Smooth muscle cell (in vitro differentiated cells): ENCODE measurements at regions not wholly inside any gene's neighbourhood (a gene's known extent, or its start where the extent isn't known, plus 50 kb on each side); places are given as distances from the start of the nearest gene placed in this dataset.

ENCODE experiments used
- DNase-seq: peaks from one replicate; lab custom pipeline; 2025; ENCODE audit not compliant: unreplicated experiment; lab: John Stamatoyannopoulos, UW
- H2AFZ ChIP-seq: fragments of 200-600 bp; sonication (generic); 2 replicates; pipeline ENCODE4 v1.6.0; 2016; ENCODE audit warnings: antibody characterized with exemption, low read depth, mild to moderate bottlenecking
- H3F3A ChIP-seq: fragments of 200-600 bp; sonication (generic); 2 replicates; pipeline ENCODE4 v1.6.0; 2017; ENCODE audit warnings: antibody characterized with exemption, low read depth
- H3K27ac ChIP-seq: fragments of 200-600 bp; sonication (generic); 2 replicates; pipeline ENCODE4 v1.5.1; 2016; ENCODE audit warnings: low read depth, mild to moderate bottlenecking
- H3K27me3 ChIP-seq: fragments of 200-600 bp; sonication (generic); 2 replicates; pipeline ENCODE4 v1.6.1; 2016; ENCODE audit warnings: low read depth, mild to moderate bottlenecking
- H3K36me3 ChIP-seq: fragments of 200-600 bp; sonication (generic); 2 replicates; pipeline ENCODE4 v1.5.1; 2016; ENCODE audit warnings: low read depth
- H3K4me1 ChIP-seq: fragments of 200-600 bp; sonication (generic); 2 replicates; pipeline ENCODE4 v1.5.1; 2016; ENCODE audit warnings: low read depth
- H3K4me2 ChIP-seq: fragments of 200-600 bp; sonication (generic); 2 replicates; pipeline ENCODE4 v1.6.0; 2016; ENCODE audit warnings: mild to moderate bottlenecking
- H3K4me3 ChIP-seq: fragments of 200-600 bp; sonication (generic); 2 replicates; pipeline ENCODE4 v1.5.1; 2016; ENCODE audit warnings: mild to moderate bottlenecking
- H3K79me2 ChIP-seq: fragments of 200-600 bp; sonication (generic); 2 replicates; pipeline ENCODE4 v1.6.0; 2016; ENCODE audit warnings: low read depth, mild to moderate bottlenecking
- H3K9ac ChIP-seq: fragments of 200-600 bp; sonication (generic); 2 replicates; pipeline ENCODE4 v1.6.0; 2016; ENCODE audit warnings: low read depth
- H3K9me3 ChIP-seq: fragments of 200-600 bp; sonication (generic); replicated peaks from 2 replicates; pipeline ENCODE4 v1.5.1; 2016; ENCODE audit warnings: low read depth
- H4K20me1 ChIP-seq: fragments of 200-600 bp; sonication (generic); 2 replicates; pipeline ENCODE4 v1.6.0; 2016; ENCODE audit warnings: low read depth
- CTCF ChIP-seq: fragments of 200-600 bp; sonication (generic); IDR thresholded peaks from 2 replicates; pipeline ENCODE4 v1.5.1; 2017; ENCODE audit warnings: borderline replicate concordance, mild to moderate bottlenecking, antibody characterized with exemption; ENCODE audit not compliant: insufficient read depth, poor library complexity, severe bottlenecking
- WGBS: methylation state at CpG from one replicate; pipeline ENCODE4 v1.1.7; 2016; ENCODE audit warnings: low lambda C conversion rate; 5-methylcytosine and 5-hydroxymethylcytosine counted together

- no peak overlapping the region for H3K4me3 ChIP-seq
- H3K4me1 ChIP-seq = no peaks in the 10 kb centered on the region
- peaks cover 4% of the 10 kb centered on the region for H3K27me3 ChIP-seq
- no peaks in the 10 kb centered on the region for H3K9me3 ChIP-seq
- no peaks in the 10 kb centered on the region for H3K36me3 ChIP-seq
- no peak overlapping the region for H3K27ac ChIP-seq
- H3K9ac ChIP-seq = no peak overlapping the region
- DNase-seq = no peak
- WGBS = 86% methylated on average over 8 of the region's 8 CpGs
- no peak overlapping the region for H2AFZ ChIP-seq
- no peaks in the 10 kb centered on the region for H3K79me2 ChIP-seq
- TF ChIP-seq CTCF = no peak
- H4K20me1 ChIP-seq = no peaks in the 10 kb centered on the region
- no peak overlapping the region for H3K4me2 ChIP-seq
- H3F3A ChIP-seq = no peaks in the 10 kb centered on the region
Measured at GRCh38 chr20:61168605-61169004, 83.5 kb upstream of the CDH4 start.

GRCh38 chr20:61169874-61170273 lies 82.2 kb upstream of the CDH4 start:
- H3K36me3 ChIP-seq = no peaks in the 10 kb centered on the region
- H3K27ac ChIP-seq = no peak overlapping the region
- H3F3A ChIP-seq = no peaks in the 10 kb centered on the region
- no peak for TF ChIP-seq CTCF
- no peak overlapping the region for H3K4me3 ChIP-seq
- no peaks in the 10 kb centered on the region for H3K4me1 ChIP-seq
- WGBS = 87% methylated on average over 8 of the region's 8 CpGs
- H3K4me2 ChIP-seq = no peak overlapping the region
- no peaks in the 10 kb centered on the region for H4K20me1 ChIP-seq
- peaks cover 4% of the 10 kb centered on the region for H3K27me3 ChIP-seq
- H3K9me3 ChIP-seq = no peaks in the 10 kb centered on the region
- H2AFZ ChIP-seq = no peak overlapping the region
- H3K79me2 ChIP-seq = no peaks in the 10 kb centered on the region
- no peak overlapping the region for H3K9ac ChIP-seq
- no peak for DNase-seq

- no peaks in the 10 kb centered on the region for H3K4me1 ChIP-seq
- no peak overlapping the region for H2AFZ ChIP-seq
- H3K9ac ChIP-seq = no peak overlapping the region
- no peak overlapping the region for H3K27ac ChIP-seq
- no peaks in the 10 kb centered on the region for H3K9me3 ChIP-seq
- no peak overlapping the region for H3K4me2 ChIP-seq
- WGBS = 71% methylated on average over 11 of the region's 11 CpGs
- peaks cover 4% of the 10 kb centered on the region for H3K27me3 ChIP-seq
- H3K36me3 ChIP-seq = no peaks in the 10 kb centered on the region
- DNase-seq = no peak
- no peaks in the 10 kb centered on the region for H4K20me1 ChIP-seq
- H3F3A ChIP-seq = no peaks in the 10 kb centered on the region
- no peaks in the 10 kb centered on the region for H3K79me2 ChIP-seq
- TF ChIP-seq CTCF = no peak
- no peak overlapping the region for H3K4me3 ChIP-seq
Measured at GRCh38 chr20:61170496-61171320, 81.4 kb upstream of the CDH4 start.

GRCh38 chr20:61173267-61173666 lies 78.8 kb upstream of the CDH4 start:
- Histone ChIP-seq H3K36me3 (no peaks in the 10 kb centered on the region), H4K20me1 (no peaks in the 10 kb centered on the region), H3F3A (no peaks in the 10 kb centered on the region), H3K9ac (no peak overlapping the region), H3K4me1 (no peaks in the 10 kb centered on the region), H3K9me3 (no peaks in the 10 kb centered on the region), H3K27me3 (peaks cover 14% of the 10 kb centered on the region), H3K27ac (no peak overlapping the region), H3K4me2 (no peak overlapping the region), H2AFZ (no peak overlapping the region), H3K79me2 (no peaks in the 10 kb centered on the region), H3K4me3 (no peak overlapping the region)
- 100% methylated on average over 2 of the region's 2 CpGs for WGBS
- TF ChIP-seq CTCF = no peak
- no peak for DNase-seq
